ENCODE measurements at regions not wholly inside any gene's neighbourhood (a gene's known extent, or its start where the extent isn't known, plus 50 kb on each side); places are given as distances from the start of the nearest gene placed in this dataset.

- TF ChIP-seq YY1 (IDR thresholded peaks at IDR 0.05; ENCODE audit: insufficient read depth, insufficient read length) (no peak), ZNF274 (IDR thresholded peaks at IDR 0.05; ENCODE audit: low read depth, low read length) (no peak), SUZ12 (IDR thresholded peaks at IDR 0.05; ENCODE audit: extremely low read depth, insufficient read depth, insufficient read length) (no peak)
These were observed 137.4 kb downstream of the INSIG2 start for GRCh38 chr2:118225666-118226065.

DNA sequence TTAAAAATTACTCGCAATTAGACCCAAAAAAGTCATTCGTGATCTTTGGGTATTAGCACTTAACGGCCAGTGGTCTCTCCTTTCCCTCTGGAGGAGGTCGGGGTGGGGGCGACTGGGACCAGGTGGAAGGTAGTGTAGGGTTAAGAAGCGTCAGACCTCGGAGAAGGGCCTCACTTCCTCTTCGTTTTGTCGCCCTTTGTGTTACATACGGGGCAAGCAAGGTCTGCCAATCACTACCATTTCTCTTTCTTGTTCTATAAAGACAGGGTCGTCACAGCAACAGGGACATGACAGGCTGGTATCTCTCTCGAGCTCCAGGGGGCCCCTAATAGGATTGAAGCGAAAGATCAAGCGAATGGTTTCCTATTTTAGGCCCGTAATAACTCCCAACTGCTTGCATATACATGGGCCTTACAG is 136.6 kb downstream of the INSIG2 start:
- peaks cover 5% of the 10 kb centered on the region for H3K4me1 ChIP-seq (ENCODE audit: insufficient read depth, insufficient read length)
- H3K36me3 ChIP-seq (ENCODE audit: insufficient read depth, insufficient read length, low read length) = no peaks in the 10 kb centered on the region
- DNase-seq (ENCODE audit: low read depth, low spot score) = peak; percentile 27
- no peaks in the 10 kb centered on the region for H3K9me3 ChIP-seq (ENCODE audit: insufficient read depth, low read length)
- peak overlapping the region; percentile 52 for H3K4me3 ChIP-seq (ENCODE audit: insufficient read length, low read depth)
- peak overlapping the region; percentile 76 for H3K9ac ChIP-seq (ENCODE audit: insufficient read length, low read depth)
- peaks cover 31% of the 10 kb centered on the region for H3K27me3 ChIP-seq (ENCODE audit: insufficient read depth, insufficient read length)
- no peak for TF ChIP-seq YY1 (IDR thresholded peaks at IDR 0.05; ENCODE audit: insufficient read depth, insufficient read length)
- no peak for TF ChIP-seq SUZ12 (IDR thresholded peaks at IDR 0.05; ENCODE audit: extremely low read depth, insufficient read depth, insufficient read length)
- TF ChIP-seq ZNF274 (IDR thresholded peaks at IDR 0.05; ENCODE audit: low read depth, low read length) = no peak

More at GRCh38 chr2:118225666-118226065, 137.4 kb downstream of the INSIG2 start:
- Histone ChIP-seq H3K36me3 (ENCODE audit: insufficient read depth, insufficient read length, low read length) (no peaks in the 10 kb centered on the region), H3K9ac (ENCODE audit: insufficient read length, low read depth) (no peak overlapping the region), H3K4me1 (ENCODE audit: insufficient read depth, insufficient read length) (peaks cover 5% of the 10 kb centered on the region), H3K9me3 (ENCODE audit: insufficient read depth, low read length) (no peaks in the 10 kb centered on the region), H3K4me3 (ENCODE audit: insufficient read length, low read depth) (no peak overlapping the region), H3K27me3 (ENCODE audit: insufficient read depth, insufficient read length) (peaks cover 31% of the 10 kb centered on the region)
- DNase-seq (ENCODE audit: low read depth, low spot score) = no peak

DNA sequence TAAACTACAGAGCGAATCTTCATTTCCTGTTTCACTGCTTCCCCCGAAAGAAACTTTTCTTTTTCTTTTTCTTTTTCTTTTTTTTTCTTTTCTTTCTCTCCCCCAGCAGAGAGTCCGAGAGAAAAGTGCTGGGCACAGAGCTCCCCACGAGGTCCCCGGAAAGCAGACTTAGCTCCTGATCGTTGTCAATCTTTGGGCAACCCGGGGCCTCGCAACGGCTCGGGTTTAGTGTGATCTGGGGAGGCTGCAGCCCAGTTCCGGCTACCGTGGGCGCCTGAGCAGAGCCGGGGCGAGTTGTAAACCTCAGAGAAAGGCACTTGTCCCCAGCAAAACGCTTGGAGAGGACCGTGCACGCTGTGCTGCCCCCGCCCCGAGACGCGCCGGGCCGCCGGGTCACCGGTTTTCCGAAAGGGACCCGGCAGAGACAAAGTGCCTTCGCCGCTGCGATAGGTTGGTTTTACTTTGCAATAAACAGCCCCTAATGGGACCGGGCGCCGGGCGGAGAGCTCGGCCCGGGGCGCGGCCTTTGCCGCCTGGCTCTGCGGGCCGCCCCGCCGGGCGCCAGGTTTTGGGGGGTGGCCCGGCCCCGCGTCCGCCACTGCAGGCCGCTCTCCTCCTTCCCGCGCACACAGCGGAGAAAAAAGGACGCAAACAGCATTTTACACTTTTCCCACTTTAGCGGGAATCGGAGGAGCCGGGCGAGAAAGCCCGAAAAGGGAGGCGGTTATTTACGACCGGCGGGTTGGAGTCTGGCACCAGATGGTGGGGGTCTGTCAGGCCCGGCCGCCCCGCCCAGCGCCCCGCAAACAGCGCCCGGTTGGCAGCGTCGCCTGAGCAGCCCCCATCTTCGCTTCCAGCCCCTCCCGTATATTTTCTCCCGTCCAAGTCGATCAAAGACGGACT is 136.0 kb downstream of the INSIG2 start:
- peak overlapping the region; percentile 76 for H3K9ac ChIP-seq (ENCODE audit: insufficient read length, low read depth)
- DNase-seq (ENCODE audit: low read depth, low spot score) = peak; percentile 25
- H3K4me3 ChIP-seq (ENCODE audit: insufficient read length, low read depth) = peak overlapping the region; percentile 52
- H3K36me3 ChIP-seq (ENCODE audit: insufficient read depth, insufficient read length, low read length) = no peaks in the 10 kb centered on the region
- H3K4me1 ChIP-seq (ENCODE audit: insufficient read depth, insufficient read length) = peaks cover 5% of the 10 kb centered on the region
- TF ChIP-seq ZNF274 (IDR thresholded peaks at IDR 0.05; ENCODE audit: low read depth, low read length) (no peak), YY1 (IDR thresholded peaks at IDR 0.05; ENCODE audit: insufficient read depth, insufficient read length) (no peak), SUZ12 (IDR thresholded peaks at IDR 0.05; ENCODE audit: extremely low read depth, insufficient read depth, insufficient read length) (peak; percentile 69)
- H3K9me3 ChIP-seq (ENCODE audit: insufficient read depth, low read length) = no peaks in the 10 kb centered on the region
- peaks cover 31% of the 10 kb centered on the region for H3K27me3 ChIP-seq (ENCODE audit: insufficient read depth, insufficient read length)

DNA sequence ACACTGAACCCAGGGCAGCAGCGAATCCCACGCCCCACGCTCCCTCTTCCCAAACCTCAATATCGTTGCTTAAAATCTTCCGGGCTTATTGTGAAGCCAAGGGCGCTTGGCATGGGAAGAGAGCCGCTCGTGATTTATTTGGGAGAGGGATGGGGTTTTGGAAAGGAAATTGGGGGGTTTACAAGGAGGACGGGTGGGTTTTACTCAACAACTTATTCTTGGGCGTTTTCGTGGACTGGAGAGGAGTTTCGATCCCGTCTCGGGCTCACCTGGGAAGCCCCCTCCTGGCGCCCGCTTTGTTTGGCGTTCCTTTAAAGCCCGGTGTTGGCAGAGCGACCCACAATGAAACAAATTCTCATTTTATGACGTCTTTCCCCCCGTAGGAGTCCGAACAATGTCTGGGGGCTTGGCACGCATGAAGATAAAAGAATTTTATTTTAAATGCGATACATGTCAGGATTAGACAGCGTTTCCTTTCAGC is 135.3 kb downstream of the INSIG2 start:
- Histone ChIP-seq H3K27me3 (ENCODE audit: insufficient read depth, insufficient read length) (peaks cover 31% of the 10 kb centered on the region), H3K4me3 (ENCODE audit: insufficient read length, low read depth) (peak overlapping the region; percentile 52)

GRCh38 chr2:118222672-118223421 is 134.6 kb downstream of the INSIG2 start:
- TF ChIP-seq ZNF274 (IDR thresholded peaks at IDR 0.05; ENCODE audit: low read depth, low read length) = no peak
- TF ChIP-seq YY1 (IDR thresholded peaks at IDR 0.05; ENCODE audit: insufficient read depth, insufficient read length) = no peak
- TF ChIP-seq SUZ12 (IDR thresholded peaks at IDR 0.05; ENCODE audit: extremely low read depth, insufficient read depth, insufficient read length) = no peak
- H3K4me3 ChIP-seq (ENCODE audit: insufficient read length, low read depth) = peak overlapping the region; percentile 52
- H3K36me3 ChIP-seq (ENCODE audit: insufficient read depth, insufficient read length, low read length) = no peaks in the 10 kb centered on the region
- peaks cover 31% of the 10 kb centered on the region for H3K27me3 ChIP-seq (ENCODE audit: insufficient read depth, insufficient read length)
- peak overlapping the region; percentile 76 for H3K9ac ChIP-seq (ENCODE audit: insufficient read length, low read depth)
- no peak for DNase-seq (ENCODE audit: low read depth, low spot score)
- peaks cover 5% of the 10 kb centered on the region for H3K4me1 ChIP-seq (ENCODE audit: insufficient read depth, insufficient read length)
- no peaks in the 10 kb centered on the region for H3K9me3 ChIP-seq (ENCODE audit: insufficient read depth, low read length)

More for the DNA sequence above, 135.3 kb downstream of the INSIG2 start:
- Histone ChIP-seq H3K36me3 (ENCODE audit: insufficient read depth, insufficient read length, low read length) (no peaks in the 10 kb centered on the region), H3K9me3 (ENCODE audit: insufficient read depth, low read length) (no peaks in the 10 kb centered on the region), H3K9ac (ENCODE audit: insufficient read length, low read depth) (peak overlapping the region; percentile 76), H3K4me1 (ENCODE audit: insufficient read depth, insufficient read length) (peaks cover 5% of the 10 kb centered on the region)
- no peak for DNase-seq (ENCODE audit: low read depth, low spot score)
- TF ChIP-seq YY1 (IDR thresholded peaks at IDR 0.05; ENCODE audit: insufficient read depth, insufficient read length) (no peak), SUZ12 (IDR thresholded peaks at IDR 0.05; ENCODE audit: extremely low read depth, insufficient read depth, insufficient read length) (no peak), ZNF274 (IDR thresholded peaks at IDR 0.05; ENCODE audit: low read depth, low read length) (no peak)

GRCh38 chr2:118222273-118222594 is 134.0 kb downstream of the INSIG2 start:
- H3K36me3 ChIP-seq (ENCODE audit: insufficient read depth, insufficient read length, low read length) = no peaks in the 10 kb centered on the region
- no peak for TF ChIP-seq ZNF274 (IDR thresholded peaks at IDR 0.05; ENCODE audit: low read depth, low read length)
- H3K9me3 ChIP-seq (ENCODE audit: insufficient read depth, low read length) = no peaks in the 10 kb centered on the region
- peaks cover 5% of the 10 kb centered on the region for H3K4me1 ChIP-seq (ENCODE audit: insufficient read depth, insufficient read length)
- H3K9ac ChIP-seq (ENCODE audit: insufficient read length, low read depth) = no peak overlapping the region
- no peak for DNase-seq (ENCODE audit: low read depth, low spot score)
- peaks cover 31% of the 10 kb centered on the region for H3K27me3 ChIP-seq (ENCODE audit: insufficient read depth, insufficient read length)
- H3K4me3 ChIP-seq (ENCODE audit: insufficient read length, low read depth) = no peak overlapping the region

Measured in NT2/D1 (cell line).